ENCODE measurements at regions not wholly inside any gene's neighbourhood (a gene's known extent, or its start where the extent isn't known, plus 50 kb on each side); places are given as distances from the start of the nearest gene placed in this dataset.

DNA sequence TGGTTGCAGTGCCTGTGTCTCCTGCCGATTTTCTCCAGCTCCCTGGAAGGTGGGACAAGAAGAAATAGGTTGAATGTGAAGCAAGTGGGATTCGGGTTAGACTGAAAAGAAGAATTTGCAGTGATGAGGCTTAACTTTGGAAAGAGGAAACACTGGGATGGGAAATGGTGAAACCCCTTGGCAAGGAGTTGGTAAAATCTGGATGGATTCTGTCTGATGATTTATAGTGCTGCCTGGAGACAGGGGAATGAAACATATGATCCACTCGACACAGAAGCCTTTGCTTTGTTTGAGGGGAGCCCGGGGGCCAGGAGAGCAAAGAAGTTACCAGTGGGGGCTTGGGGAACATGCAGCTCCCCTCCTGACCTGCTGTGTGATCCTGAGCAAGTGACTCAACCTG is 67.2 kb downstream of the UBIAD1 start:
- TF ChIP-seq, protein P1, sequence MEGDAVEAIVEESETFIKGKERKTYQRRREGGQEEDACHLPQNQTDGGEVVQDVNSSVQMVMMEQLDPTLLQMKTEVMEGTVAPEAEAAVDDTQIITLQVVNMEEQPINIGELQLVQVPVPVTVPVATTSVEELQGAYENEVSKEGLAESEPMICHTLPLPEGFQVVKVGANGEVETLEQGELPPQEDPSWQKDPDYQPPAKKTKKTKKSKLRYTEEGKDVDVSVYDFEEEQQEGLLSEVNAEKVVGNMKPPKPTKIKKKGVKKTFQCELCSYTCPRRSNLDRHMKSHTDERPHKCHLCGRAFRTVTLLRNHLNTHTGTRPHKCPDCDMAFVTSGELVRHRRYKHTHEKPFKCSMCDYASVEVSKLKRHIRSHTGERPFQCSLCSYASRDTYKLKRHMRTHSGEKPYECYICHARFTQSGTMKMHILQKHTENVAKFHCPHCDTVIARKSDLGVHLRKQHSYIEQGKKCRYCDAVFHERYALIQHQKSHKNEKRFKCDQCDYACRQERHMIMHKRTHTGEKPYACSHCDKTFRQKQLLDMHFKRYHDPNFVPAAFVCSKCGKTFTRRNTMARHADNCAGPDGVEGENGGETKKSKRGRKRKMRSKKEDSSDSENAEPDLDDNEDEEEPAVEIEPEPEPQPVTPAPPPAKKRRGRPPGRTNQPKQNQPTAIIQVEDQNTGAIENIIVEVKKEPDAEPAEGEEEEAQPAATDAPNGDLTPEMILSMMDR (IDR thresholded peaks at IDR 0.05) = no peak
- no peak for TF ChIP-seq POLR2AphosphoS5 (IDR thresholded peaks at IDR 0.05)
